Activated CD4-positive, alpha-beta T cell treated with anti-CD3 and anti-CD28 coated beads, Interleukin-2, Interleukin-4, amounts not matched to agents 100 ng/mL and 50 ng/mL, durations not matched to agents 16 hours and 8 hours (primary cell): ENCODE measurements at regions not wholly inside any gene's neighbourhood (a gene's known extent, or its start where the extent isn't known, plus 50 kb on each side); places are given as distances from the start of the nearest gene placed in this dataset.

Experiments used
- DNase-seq: peaks from one replicate; pipeline ENCODE4 v3.0.0-alpha.2; 2020; ENCODE audit warnings: low spot score

- DNase-seq = no peak
Observed at GRCh38 chr16:51592001-51592501, 441.0 kb upstream of the SALL1 start.

DNA sequence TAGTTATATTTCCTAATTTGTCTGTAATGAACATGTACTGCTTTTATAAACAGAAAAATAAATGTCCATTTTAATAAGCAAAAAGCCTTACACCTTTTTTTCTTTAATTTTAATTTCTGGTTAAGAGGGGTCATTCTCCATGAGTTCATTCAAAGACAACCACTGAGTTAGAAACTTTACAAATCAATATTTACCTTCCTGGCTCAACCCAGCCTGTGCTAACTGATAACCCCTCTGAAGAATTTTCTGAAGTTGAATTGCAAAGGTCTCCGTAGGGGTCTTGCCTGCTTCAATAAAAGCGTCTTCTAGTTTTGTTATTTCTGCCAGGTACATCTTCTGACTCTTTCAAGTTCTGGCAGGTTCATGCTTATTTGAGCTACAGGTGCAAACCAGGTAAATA, 440.4 kb upstream of the SALL1 start:
- no peak for DNase-seq

DNA sequence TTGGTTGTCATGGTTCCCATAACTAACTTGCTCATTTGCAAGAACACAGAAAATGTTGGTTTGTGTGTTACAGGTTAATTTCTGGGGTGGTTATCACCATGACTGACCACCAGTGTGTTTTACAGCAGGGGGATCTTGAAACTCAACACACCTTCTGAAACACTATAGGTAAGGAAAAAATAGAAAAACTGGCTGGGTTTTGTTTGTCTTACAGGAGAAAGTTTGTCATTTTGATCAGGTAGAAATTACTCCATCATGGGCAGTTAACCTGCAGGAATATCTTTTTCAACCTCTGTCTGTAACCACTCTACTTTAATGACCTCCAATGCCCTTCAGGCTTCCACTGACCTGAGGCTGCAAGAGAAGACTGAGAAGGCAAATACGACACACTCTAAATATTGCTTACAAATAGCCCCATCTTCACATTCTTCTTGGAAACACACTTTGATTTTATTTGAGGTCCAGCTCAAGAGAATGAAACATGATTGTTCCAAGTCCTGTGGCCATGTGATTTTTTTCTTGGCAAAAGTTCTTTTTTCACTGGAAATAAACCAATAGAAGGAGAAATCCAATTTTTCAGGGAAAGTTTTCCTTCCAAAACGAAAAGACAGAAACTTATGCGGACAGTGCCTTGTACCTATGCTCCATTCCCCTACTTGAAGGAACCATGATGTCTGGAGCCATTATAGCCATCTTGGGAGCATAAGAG, 428.7 kb upstream of the SALL1 start:
- DNase-seq = no peak

DNA sequence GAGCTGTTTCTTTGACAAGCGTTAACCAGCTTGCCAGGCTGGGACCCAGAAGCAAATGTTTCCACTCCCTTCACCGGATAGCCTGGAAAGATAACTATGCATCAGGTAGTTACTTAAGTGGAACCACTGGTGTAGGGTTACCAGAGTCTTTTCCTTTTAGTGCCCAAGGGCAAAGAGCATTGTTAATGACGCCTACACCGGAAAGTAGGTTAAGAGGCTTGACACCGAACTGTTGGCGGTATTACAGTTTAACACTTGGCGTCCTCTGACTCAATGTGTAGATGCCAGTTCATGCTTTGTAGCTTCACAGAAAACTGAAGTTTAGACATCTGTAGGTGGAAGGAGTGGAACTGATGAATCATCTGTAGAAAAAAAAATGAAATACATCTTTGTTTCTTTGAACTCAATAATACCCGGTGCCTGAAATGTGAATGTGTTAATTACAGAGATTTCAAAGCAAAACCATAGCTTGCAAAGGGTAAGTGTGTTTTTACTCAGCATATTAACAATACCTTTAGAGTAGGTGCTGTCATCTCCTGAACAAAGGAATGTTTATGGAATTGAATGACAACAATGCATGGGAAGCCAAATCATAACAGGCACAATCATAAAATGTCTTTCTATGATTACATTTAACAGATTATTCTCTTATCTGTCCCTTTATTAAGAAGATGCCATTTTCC, 426.7 kb upstream of the SALL1 start:
- peak; percentile 30 for DNase-seq

- no peak for DNase-seq
Observed at GRCh38 chr16:51576498-51577195, 425.6 kb upstream of the SALL1 start.

GRCh38 chr16:51573191-51573590, 422.1 kb upstream of the SALL1 start:
- no peak for DNase-seq

DNA sequence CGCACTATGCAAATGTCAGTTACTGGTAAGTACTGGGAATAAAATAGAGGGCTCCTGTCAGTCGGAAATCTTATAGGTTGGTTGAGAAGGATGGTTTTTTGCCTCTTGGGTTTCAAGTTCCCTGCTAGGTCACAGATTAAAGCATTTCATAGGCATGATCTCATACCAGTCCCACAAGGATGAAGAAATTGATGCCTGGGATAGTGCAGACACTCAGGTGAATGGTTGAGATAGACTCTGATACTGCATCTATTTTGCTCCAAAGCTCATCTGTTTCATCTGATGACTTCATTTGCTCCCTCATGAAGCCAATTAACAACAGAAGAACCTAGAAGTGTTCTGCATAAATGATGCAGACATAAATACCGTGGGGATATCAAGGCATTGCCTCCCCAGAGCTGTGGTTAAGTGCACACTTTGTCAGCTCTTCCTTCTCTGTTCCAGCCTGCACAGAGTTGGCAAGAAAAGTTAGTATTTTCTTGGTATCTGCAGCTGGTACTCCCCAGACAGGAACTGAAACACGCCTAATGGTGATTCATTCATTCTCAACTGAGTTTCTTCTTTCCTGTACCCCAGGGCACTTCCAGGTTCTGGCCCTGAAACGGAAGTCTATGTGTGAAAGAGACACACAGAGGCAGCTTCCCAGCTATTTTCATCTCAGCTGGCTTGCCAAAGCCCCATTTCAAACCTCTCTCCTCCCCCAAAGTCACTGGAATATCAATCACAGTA, 418.3 kb upstream of the SALL1 start:
- DNase-seq = peak; percentile 18

DNA sequence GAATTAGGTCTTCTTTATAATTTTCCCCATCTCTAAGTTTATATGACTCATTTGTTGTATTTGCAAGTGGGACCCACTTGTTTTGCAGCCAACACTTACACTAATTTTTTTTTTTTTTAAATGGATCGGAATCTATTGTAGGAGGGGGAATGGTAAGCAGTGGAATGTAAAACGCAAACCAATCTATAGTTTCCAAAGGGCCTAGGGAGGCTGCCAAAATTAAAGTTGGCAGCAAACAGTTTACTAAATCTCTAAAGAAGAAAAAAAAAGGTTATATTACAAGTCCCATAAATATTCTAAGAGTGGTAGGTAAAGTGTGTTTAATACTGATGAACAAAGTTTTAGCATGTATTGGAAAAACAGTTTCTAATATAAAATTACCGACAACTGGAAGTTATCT, 416.8 kb upstream of the SALL1 start:
- DNase-seq = no peak

- DNase-seq = no peak
Observed at GRCh38 chr16:51565184-51565583, 414.1 kb upstream of the SALL1 start.

DNA sequence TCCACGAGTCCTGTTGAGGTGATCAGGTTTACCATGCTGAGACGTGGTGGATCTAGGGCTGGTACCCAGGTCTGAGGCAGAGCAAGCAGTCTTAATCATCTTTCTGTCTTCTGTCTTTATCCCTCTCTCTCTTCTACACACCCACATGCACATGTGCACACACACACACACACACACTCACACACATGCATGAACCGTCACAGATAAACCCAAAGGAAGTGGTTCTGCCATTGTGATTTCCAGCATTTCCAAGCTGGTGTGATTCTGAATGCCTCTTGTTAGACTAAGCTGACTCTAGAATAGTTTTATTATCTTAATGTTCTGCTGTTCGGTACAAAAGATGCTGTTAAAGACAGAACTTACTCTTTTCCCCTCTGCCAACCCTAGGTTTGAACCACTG, 411.8 kb upstream of the SALL1 start:
- no peak for DNase-seq

DNA sequence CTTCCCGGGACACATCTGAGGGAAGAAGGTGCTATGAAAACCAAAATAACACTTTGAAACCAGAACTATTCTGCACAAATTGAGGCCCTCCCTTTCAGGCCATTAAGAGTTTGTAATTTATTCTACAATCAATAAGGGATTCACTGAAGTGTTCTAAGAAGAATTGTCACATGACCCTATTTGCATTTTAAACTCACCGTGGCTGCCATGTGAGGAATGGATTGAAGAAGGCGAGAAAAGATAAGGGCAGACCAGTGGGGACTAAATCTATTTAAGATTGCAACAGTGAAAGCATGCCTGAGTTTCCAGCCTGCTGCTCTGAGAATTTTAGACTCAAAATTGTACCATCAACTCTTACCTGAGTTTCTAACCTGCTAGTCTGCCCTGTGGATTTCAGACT, 408.8 kb upstream of the SALL1 start:
- DNase-seq = no peak

- no peak for DNase-seq
Observed at GRCh38 chr16:51557670-51558069, 406.6 kb upstream of the SALL1 start.

- DNase-seq = no peak
Observed at GRCh38 chr16:51556694-51557340, 405.7 kb upstream of the SALL1 start.

- no peak for DNase-seq
Observed at GRCh38 chr16:51553910-51554309, 402.8 kb upstream of the SALL1 start.

DNA sequence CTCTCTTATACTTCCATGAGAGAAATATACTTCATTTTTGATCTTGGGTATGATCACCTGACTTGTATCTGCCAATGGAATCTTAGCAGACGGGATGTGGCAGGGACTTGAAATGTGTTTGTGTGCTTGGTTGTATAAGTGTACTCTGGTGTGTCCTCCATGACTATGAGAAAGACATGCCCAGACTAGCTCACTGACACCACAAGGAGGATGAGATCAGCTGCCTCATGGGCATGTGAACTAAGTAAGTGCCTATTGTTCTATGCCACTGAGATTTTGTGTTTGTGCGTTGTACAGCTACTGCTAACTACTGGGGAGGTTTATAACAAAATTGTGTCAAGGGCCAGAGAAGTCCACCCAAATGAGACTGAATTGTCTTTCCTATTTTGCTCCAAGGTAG, 402.2 kb upstream of the SALL1 start:
- DNase-seq = no peak

- DNase-seq = no peak
Observed at GRCh38 chr16:51550800-51551347, 399.8 kb upstream of the SALL1 start.

DNA sequence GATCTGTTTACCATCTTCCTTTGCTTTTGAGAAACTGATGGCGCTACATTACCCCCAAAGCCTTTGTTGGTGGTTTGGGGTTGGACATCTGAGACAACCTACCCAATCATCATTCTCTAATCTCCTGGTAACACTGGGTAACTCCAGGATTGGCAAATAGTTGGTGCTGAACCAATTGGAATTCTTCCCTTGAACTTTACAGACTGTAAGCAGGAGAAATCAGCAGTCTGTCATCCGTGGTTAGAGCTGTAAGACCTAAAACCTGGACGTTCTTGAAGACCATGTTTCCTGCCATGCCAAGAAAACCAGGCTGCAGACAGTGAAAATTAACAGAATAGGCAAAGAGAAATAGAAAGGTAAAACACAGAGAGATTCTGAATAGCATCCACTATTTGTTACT, 398.8 kb upstream of the SALL1 start:
- no peak for DNase-seq

DNA sequence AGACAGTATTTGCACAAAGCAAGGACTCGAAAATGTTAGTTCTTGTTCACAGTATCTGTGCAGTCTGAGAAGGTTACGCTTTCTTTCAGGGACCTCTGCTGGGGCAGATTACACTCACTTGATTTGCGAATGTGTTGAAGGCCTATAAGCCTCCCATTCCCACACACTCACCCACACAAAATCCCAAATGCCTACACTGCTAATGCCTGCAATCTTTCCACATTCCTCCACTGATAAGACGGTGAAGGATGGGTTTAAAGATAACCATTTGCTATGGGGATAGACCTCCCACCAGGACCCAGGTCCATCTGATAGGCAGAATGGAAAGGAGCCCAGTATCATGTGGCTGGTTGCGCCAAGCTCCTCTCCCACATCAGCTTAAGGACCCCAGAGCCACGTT, 394.9 kb upstream of the SALL1 start:
- no peak for DNase-seq

- DNase-seq = no peak
Observed at GRCh38 chr16:51544851-51545467, 393.9 kb upstream of the SALL1 start.

DNA sequence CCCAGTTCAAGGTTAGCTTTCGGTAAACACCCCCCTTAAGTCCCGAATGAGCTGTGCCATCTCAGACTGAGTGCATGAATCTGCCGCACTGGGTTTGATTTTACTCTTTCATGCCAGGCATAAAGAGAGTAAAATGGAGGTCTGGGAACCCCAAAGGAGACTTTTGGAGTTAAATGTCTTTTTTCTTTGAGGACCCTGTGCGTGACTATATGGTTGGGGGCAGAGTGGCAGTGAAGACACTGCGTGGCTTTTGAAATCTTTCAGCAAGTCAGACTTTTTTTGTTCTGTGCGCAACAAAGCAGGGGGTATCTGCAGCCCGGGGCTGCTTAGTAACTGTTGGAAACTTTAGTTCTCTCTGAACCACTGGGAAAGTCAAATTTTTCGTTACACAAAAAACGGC, 392.9 kb upstream of the SALL1 start:
- no peak for DNase-seq
